ENCODE measurements at regions not wholly inside any gene's neighbourhood (a gene's known extent, or its start where the extent isn't known, plus 50 kb on each side); places are given as distances from the start of the nearest gene placed in this dataset.

GRCh38 chr7:86975914-86976313 lies 83.5 kb downstream of the ELAPOR2 start:
- Mint-ChIP-seq H3K4me1 (ENCODE audit: low read depth, unreplicated experiment) (no peaks in the 10 kb centered on the region), H3K36me3 (ENCODE audit: insufficient read depth, unreplicated experiment) (no peaks in the 10 kb centered on the region), H3K27me3 (ENCODE audit: unreplicated experiment) (peaks cover 40% of the 10 kb centered on the region), H3K4me3 (ENCODE audit: low read depth, unreplicated experiment) (no peak overlapping the region), H3K27ac (ENCODE audit: unreplicated experiment) (no peak overlapping the region), H3K9me3 (ENCODE audit: low read depth, unreplicated experiment) (peaks cover under 1% of the 10 kb centered on the region)
- no peak for TF ChIP-seq CTCF (IDR thresholded peaks at IDR 0.05; ENCODE audit: unreplicated experiment)
- no peak for DNase-seq
- intact Hi-C loops (cut with micrococcal nuclease; ENCODE audit: unreplicated experiment) = no loop called here
- no TSS peak for BruUV-seq (replicated peaks)
- CTCF ChIA-PET = no interaction called here

- no peak overlapping the region for H3K4me3 Mint-ChIP-seq (ENCODE audit: low read depth, unreplicated experiment)
- no peak for DNase-seq
- no peaks in the 10 kb centered on the region for H3K36me3 Mint-ChIP-seq (ENCODE audit: insufficient read depth, unreplicated experiment)
- BruUV-seq (replicated peaks) = no TSS peak
- H3K4me1 Mint-ChIP-seq (ENCODE audit: low read depth, unreplicated experiment) = no peaks in the 10 kb centered on the region
- H3K27me3 Mint-ChIP-seq (ENCODE audit: unreplicated experiment) = peaks cover 35% of the 10 kb centered on the region
- no peak overlapping the region for H3K27ac Mint-ChIP-seq (ENCODE audit: unreplicated experiment)
- intact Hi-C loops (cut with micrococcal nuclease; ENCODE audit: unreplicated experiment) = no loop called here
- TF ChIP-seq CTCF (IDR thresholded peaks at IDR 0.05; ENCODE audit: unreplicated experiment) = no peak
- no peaks in the 10 kb centered on the region for H3K9me3 Mint-ChIP-seq (ENCODE audit: low read depth, unreplicated experiment)
- CTCF ChIA-PET = no interaction called here
Measured at GRCh38 chr7:86975449-86975848, 84.0 kb downstream of the ELAPOR2 start.

GRCh38 chr7:86972072-86972471 lies 87.4 kb downstream of the ELAPOR2 start:
- CTCF ChIA-PET = no interaction called here
- TF ChIP-seq CTCF (IDR thresholded peaks at IDR 0.05; ENCODE audit: unreplicated experiment) = no peak
- Mint-ChIP-seq H3K4me3 (ENCODE audit: low read depth, unreplicated experiment) (no peak overlapping the region), H3K27ac (ENCODE audit: unreplicated experiment) (no peak overlapping the region), H3K27me3 (ENCODE audit: unreplicated experiment) (peaks cover 13% of the 10 kb centered on the region), H3K4me1 (ENCODE audit: low read depth, unreplicated experiment) (no peaks in the 10 kb centered on the region), H3K36me3 (ENCODE audit: insufficient read depth, unreplicated experiment) (no peaks in the 10 kb centered on the region), H3K9me3 (ENCODE audit: low read depth, unreplicated experiment) (no peaks in the 10 kb centered on the region)
- intact Hi-C loops (cut with micrococcal nuclease; ENCODE audit: unreplicated experiment) = no loop called here
- no TSS peak for BruUV-seq (replicated peaks)
- no peak for DNase-seq

- Mint-ChIP-seq H3K27me3 (ENCODE audit: unreplicated experiment) (peaks cover 2% of the 10 kb centered on the region), H3K36me3 (ENCODE audit: insufficient read depth, unreplicated experiment) (no peaks in the 10 kb centered on the region), H3K4me1 (ENCODE audit: low read depth, unreplicated experiment) (no peaks in the 10 kb centered on the region), H3K4me3 (ENCODE audit: low read depth, unreplicated experiment) (no peak overlapping the region), H3K27ac (ENCODE audit: unreplicated experiment) (no peak overlapping the region), H3K9me3 (ENCODE audit: low read depth, unreplicated experiment) (no peaks in the 10 kb centered on the region)
- DNase-seq = no peak
- no TSS peak for BruUV-seq (replicated peaks)
- intact Hi-C loops (cut with micrococcal nuclease; ENCODE audit: unreplicated experiment) = no loop called here
- no peak for TF ChIP-seq CTCF (IDR thresholded peaks at IDR 0.05; ENCODE audit: unreplicated experiment)
- CTCF ChIA-PET = no interaction called here
Measured at GRCh38 chr7:86970986-86971385, 88.5 kb downstream of the ELAPOR2 start.

- CTCF ChIA-PET = no interaction called here
- no peaks in the 10 kb centered on the region for H3K4me1 Mint-ChIP-seq (ENCODE audit: low read depth, unreplicated experiment)
- no peak overlapping the region for H3K4me3 Mint-ChIP-seq (ENCODE audit: low read depth, unreplicated experiment)
- DNase-seq = no peak
- intact Hi-C loops (cut with micrococcal nuclease; ENCODE audit: unreplicated experiment) = no loop called here
- H3K27me3 Mint-ChIP-seq (ENCODE audit: unreplicated experiment) = no peaks in the 10 kb centered on the region
- no peaks in the 10 kb centered on the region for H3K9me3 Mint-ChIP-seq (ENCODE audit: low read depth, unreplicated experiment)
- no TSS peak for BruUV-seq (replicated peaks)
- no peak overlapping the region for H3K27ac Mint-ChIP-seq (ENCODE audit: unreplicated experiment)
- H3K36me3 Mint-ChIP-seq (ENCODE audit: insufficient read depth, unreplicated experiment) = no peaks in the 10 kb centered on the region
- TF ChIP-seq CTCF (IDR thresholded peaks at IDR 0.05; ENCODE audit: unreplicated experiment) = no peak
Measured at GRCh38 chr7:86970547-86970946, 88.9 kb downstream of the ELAPOR2 start.

Data from Calu3 (cell line).